WI38 (cell line): ENCODE measurements at regions not wholly inside any gene's neighbourhood (a gene's known extent, or its start where the extent isn't known, plus 50 kb on each side); places are given as distances from the start of the nearest gene placed in this dataset.

Experiments used
- H3K4me3 ChIP-seq: 2 replicates; pipeline ENCODE4 v1.5.1; 2011; ENCODE audit warnings: low read depth, mild to moderate bottlenecking, control low read depth, low read length
- CTCF ChIP-seq: IDR thresholded peaks from 2 replicates; pipeline ENCODE4 v1.5.1; 2012; ENCODE audit warnings: low read depth, mild to moderate bottlenecking, control low read depth, low read length

GRCh38 chr5:56447232-56447631, 214.1 kb upstream of the ANKRD55 start:
- no peak for TF ChIP-seq CTCF
- H3K4me3 ChIP-seq: no peak overlapping the region

GRCh38 chr5:56446728-56447127, 213.6 kb upstream of the ANKRD55 start:
- no peak overlapping the region for H3K4me3 ChIP-seq
- TF ChIP-seq CTCF: no peak

GRCh38 chr5:56443826-56444225, 210.7 kb upstream of the ANKRD55 start:
- TF ChIP-seq CTCF: no peak
- H3K4me3 ChIP-seq: no peak overlapping the region

GRCh38 chr5:56440871-56441740, 208.0 kb upstream of the ANKRD55 start:
- TF ChIP-seq CTCF: no peak
- H3K4me3 ChIP-seq: no peak overlapping the region

- H3K4me3 ChIP-seq: no peak overlapping the region
- TF ChIP-seq CTCF: no peak
Measured at GRCh38 chr5:56434986-56435385, 201.9 kb upstream of the ANKRD55 start.

GRCh38 chr5:56433039-56433617, 200.0 kb upstream of the ANKRD55 start:
- no peak overlapping the region for H3K4me3 ChIP-seq
- TF ChIP-seq CTCF: no peak

- TF ChIP-seq CTCF: no peak
- H3K4me3 ChIP-seq: no peak overlapping the region
Measured at GRCh38 chr5:56432321-56432720, 199.2 kb upstream of the ANKRD55 start.
